NOMO-1 (cell line): ENCODE measurements at regions not wholly inside any gene's neighbourhood (a gene's known extent, or its start where the extent isn't known, plus 50 kb on each side); places are given as distances from the start of the nearest gene placed in this dataset.
A peak's percentile ranks its signal among the peaks of the same experiment; 100 is the strongest.
"Not testable (repeated sequence)": the region's sequence is repeated elsewhere in the genome, so short reads cannot be mapped to it uniquely, and the experiment has no call there.

ENCODE experiments used
- DNase-seq, 2 experiments: peaks; one replicate each; lab custom pipeline; 2025; ENCODE audit not compliant: unreplicated experiment in 2 of 2; lab: John Stamatoyannopoulos, UW

DNA sequence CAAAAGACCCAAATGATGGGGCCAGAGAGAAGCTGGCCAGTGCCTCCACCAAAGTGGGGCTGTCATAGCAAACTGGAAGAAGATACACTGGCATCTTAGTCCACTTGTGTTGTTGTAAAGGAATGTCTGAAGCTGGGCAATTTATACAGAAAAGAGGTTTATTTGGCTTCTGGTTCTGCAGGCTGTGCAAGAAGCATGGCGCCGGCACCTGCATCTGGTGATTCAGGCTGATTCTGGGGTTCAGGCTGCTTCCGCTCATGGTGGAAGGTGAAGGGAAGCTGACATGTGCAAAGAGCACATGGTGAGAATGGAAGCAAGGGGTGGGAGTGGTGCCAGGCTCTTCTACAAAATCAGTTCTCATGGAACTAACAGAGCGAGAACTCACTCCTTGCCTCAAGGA is 135.9 kb upstream of the TWIST2 start:
- DNase-seq = no peak

DNA sequence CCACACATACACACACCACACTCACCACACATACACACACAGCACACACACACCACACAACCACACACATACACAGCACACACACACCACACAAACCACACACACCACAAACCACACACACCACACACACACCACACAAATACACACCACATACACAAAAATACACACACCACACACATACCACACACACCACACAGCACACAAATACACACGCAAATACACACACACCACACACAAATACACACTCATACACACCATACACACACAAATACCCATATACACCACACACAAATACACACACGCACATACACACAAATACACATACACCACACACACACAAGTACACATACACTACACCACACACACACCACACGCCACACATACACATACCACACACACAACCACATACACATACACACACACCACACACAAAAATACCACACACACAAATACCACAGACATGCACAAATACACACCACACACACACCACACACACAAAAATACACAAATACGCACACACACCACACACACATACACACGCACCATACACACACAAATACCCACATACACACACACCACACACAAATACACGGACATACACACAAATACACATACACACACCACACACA is 134.6 kb upstream of the TWIST2 start:
- DNase-seq = no peak

DNA sequence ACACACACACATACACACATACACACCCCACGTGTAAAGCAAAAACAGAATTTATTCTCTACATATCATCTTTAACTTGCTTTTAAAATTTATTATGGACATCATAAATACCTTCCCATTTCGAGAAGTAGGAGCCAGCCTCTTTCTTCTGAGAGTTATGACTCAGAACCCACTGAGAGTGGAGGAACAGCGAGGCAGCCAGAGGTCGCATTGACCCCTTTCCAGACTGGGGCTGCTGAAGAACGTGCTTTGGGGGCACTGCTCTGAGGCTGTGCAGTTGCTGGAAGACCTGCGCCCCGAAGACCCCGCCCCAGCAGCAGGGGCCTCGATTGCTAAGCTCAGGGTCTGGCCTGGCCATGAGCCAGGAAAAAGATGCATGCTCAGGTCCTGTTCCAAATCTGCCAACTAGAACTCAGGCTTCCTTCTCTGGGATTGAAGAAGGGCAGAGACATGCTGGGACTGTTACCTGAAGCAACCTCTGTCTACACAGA is 133.8 kb upstream of the TWIST2 start:
- DNase-seq = no peak

DNA sequence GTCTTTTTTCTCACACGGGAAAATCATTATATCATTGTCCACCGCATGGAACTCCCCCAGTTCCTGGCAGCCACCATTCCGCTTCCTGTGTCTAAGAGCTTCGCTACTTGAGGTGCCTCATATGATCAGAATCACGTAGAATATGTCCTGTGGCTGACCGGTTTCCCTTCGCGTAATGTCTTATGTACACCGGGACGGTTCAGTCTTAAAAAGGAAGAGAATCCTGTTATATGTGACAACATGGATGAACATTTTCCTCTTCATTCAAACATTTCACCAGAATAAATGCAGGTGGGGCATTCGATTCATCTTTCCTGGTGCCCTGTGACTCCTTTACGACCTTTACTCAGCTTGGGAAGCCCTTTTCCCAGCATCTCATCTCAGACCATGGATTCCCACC is 131.7 kb upstream of the TWIST2 start:
- DNase-seq = no peak

DNA sequence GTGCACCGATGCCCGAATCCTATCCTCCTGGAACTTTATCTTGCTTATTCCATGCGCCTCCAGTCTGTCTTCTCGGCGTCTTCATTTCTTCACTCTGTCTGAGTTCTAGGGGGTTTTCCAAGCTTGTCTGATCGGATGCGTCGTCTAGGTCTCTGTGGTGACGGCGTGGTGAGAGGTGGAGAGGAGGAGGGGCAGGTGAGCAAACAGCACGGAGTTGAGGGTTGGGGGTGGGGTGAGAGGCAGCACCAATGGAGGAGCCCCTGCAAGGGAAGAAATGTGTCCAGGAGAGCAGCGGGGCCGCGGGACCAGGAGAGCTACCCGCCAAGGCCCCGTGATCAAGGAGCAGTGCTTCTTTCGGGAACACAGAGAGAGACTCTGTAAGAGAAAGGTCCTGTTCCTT is 131.3 kb upstream of the TWIST2 start:
- no peak for DNase-seq

DNA sequence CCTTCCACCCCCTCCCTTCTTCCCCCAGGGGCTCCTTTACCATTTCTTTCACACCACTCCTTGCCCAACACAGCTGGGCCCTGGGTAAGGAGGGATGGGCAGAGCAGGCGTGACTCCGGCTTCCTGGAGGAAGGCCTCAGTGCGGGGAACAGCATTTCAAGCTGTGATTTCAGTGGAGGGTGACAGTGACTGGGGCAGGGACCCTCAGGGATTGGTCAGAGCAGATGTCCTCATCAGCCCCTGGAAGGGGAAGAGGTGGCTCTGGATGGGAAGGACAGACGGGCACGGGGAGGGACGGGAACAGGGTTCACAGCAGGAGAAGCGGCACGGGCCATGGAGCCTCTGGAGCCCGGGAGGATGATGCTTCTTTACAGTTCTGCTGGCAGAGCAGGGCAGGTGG is 130.8 kb upstream of the TWIST2 start:
- no peak for DNase-seq

DNA sequence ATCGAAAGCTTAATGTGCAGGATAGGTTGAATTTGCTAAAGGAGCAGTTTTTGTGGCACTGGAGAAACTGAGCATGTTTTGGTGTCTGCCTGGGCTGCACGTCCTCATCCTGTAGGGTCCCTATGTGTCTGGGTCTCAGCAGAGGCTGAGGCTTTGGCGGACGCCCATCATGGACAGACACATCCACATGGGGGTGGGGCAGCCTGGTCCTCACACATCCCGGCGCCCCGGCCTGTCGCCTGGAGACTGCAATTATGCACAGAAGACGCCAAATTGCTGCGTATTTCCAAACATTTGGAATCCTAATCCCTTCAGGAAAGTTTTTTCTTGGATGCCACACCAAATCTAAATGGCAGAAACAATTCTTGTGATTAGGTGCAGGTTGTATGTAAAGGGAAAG is 128.2 kb upstream of the TWIST2 start:
- DNase-seq = no peak

DNA sequence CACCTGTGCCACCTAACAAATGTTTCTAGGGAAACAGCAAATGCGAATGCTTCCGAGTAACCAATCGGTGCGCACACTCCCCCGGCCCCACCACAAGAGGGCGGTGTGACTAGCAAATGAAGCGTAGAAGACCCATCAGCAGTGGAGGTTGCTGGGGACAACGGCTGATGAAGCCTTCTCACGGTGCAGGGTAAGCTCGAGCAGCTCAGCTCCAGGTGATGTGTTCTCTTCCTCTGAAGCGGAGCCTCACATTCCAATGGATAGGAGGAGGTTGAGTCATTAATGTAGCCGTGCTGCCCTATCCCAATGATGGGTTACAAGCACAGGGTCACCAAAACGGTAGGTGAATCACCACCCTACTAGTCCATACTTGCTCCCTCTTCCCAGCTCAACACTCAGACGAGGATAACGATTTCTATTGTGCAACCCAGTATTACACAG is 127.6 kb upstream of the TWIST2 start:
- DNase-seq = peak; percentile 52 to 53

DNA sequence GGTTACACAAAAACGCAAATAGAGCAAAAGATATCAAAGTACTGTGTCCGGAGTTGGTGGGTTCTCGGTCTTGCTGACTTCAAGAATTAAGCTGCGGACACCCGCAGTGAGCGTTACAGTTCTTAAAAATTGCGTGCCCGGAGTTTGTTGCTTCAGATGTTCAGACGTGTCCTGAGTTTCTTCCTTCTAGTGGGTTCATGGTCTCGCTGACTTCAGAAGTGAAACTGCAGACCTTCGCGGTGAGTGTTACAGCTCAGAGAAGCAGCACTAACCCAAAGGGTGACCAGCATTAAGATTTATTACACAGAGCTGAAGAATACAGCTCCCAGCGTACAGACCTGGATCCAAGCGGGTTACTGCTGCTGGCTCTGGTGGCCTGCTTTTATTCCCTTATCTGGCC is 125.7 kb upstream of the TWIST2 start:
- no peak for DNase-seq

DNA sequence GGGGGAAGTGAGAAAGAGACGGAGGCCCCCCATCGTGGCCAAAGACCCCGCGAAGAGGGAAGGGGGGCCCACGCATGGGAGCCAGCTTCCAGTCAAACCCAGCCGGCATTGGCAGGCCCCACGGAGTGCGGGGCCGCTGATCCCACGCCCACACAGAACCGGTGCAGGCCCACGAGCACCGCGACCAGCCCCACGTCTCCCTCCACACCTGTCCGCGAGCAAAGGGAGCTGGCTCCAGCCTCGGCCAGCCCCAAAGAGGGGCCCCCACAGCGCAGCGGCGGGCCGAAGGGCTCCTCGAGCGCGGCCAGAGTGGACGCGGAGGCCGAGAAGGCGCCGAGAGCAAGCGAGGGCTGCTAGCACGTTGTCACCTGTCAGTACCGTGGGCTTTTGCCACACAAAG is 125.0 kb upstream of the TWIST2 start:
- DNase-seq = no peak

DNA sequence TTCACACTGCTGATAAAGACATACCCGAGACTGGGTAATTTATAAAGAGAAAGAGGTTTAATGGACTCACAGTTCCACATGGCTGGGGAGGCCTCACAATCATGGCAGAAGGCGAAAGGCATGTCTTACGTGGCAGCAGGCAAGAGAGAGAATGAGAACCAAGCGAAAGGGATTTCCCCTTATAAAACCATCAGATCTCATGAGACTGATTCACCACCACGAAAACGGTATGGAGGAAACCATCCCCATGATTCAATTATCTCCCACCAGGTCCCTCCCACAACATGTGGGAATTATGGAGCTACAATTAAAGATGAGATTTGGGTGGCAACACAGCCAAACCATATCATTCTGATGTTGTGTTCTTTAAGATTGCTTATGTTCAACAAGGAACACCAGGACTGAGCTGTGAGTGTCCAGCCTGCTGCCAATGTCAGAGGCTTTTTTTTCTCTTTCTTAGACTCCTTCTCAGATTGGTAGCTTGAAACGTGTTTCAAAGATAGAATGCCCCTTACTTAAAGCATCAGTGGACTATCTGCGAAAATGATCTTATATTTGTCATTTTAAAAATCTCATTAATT is 124.1 kb upstream of the TWIST2 start:
- DNase-seq = not testable (repeated sequence)

DNA sequence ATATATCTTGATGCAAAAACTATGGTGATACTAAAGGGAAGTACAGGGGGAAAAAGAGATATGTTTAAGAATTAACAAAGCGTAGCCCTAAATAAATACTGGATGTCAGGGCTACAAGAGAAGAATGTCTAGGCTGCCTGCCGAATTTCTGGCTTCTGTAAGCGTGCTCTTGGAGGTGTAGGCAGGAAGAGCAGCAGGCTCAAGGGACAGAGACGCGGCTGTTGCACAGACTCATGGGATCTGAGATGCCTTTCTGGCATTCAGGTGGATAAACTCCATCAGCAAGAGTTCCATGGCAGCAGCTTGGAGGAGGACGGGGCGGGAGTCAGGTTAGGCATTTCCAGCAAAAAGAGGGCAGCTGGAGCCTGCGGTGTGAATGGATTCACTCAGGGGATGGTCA is 123.2 kb upstream of the TWIST2 start:
- DNase-seq = no peak

DNA sequence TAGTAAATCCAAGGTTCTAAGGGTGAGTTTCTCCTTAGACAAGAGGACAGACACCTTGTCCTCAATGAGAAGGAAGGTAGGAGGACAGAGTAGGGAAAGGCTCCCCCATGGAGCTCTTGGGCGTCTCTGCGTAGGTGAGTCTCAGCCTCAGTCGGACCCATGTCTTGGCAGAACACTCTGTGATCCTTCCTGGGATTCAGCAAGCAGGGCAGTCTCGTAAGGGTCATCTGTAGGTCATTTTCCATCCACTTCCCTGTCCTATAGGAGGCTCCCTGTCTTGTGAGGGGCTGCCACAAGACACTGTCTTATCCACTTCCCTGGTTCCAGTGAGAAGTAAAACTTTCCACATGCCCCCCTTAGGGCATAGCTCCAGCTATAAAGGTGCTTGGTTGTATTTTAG is 122.6 kb upstream of the TWIST2 start:
- DNase-seq = no peak

DNA sequence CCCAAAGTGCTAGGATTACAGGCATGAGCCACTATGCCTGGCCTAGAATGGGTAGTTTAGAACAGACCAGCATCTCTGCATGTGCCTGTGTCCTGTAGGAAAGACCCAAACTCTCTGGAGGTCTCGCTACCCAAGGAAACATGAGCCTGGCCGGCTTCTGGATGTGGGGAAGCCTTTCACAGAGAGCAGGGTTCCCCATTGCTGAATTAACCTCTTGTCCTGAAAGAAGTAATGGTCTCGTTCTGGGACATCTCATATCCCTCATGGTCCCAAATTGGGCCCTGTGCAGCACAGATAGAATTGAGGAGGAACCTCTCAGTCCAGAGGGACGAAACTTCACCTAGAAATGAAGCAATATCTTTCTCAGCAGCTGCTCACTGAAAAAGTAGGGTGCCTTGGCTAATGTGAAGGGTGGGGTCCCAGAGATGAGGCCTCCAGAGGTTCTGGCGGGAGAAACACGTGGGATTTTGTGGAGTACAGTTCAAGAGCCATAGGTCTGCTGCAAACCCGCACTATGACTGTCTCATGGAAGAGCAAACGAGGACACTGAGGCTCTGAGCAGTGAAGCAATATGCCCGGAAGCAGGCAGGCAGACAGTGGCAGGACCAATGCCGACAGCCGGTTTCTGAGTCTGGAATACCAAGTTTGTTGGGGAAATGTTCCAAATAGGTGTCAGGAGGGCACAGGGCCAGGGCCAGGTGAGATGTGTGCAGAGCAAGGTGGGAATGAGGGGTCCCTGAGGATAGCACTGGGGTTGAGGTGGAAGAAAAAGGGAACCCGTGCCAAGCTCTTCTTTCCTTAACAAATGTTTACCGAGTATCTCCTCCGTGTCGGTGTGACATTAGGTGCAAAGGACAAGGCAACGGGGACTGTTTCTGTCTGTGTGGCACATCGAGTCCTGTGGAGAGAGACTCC is 121.0 kb upstream of the TWIST2 start:
- no peak for DNase-seq

DNA sequence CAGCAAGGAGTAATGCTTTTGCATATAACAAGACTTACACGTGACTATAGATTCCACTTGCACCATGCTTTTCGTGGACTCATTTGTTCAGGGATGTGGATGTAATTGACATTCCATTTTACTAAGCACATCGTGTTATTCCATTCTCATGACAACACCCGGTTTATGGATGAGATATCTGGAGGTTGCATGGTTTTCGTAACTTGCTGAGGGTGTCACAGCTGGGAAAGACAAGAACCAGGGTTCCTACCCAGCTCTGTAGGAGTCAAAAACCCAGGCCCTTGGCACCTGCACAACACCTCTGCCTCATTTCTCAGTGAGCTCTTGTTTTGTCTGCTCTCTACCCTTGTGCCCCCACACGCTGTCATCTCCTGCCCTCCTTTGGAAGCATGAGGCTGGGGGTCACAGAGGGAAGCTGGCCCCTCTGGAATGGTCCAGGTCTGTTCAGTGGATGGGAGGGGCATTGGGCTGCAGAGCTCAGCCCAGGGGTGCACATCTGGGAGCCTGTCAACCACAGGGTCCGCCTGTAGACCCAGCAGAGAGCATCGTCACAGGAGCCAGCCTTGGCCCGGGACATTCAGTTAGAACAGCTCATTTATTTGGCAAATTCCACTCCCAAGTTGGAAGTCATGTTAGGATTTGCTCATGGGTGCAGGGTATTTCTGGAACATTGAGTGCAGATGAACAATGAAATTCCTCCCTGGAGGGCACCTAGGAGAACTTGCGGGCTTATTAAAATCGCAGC is 120.1 kb upstream of the TWIST2 start:
- no peak for DNase-seq

DNA sequence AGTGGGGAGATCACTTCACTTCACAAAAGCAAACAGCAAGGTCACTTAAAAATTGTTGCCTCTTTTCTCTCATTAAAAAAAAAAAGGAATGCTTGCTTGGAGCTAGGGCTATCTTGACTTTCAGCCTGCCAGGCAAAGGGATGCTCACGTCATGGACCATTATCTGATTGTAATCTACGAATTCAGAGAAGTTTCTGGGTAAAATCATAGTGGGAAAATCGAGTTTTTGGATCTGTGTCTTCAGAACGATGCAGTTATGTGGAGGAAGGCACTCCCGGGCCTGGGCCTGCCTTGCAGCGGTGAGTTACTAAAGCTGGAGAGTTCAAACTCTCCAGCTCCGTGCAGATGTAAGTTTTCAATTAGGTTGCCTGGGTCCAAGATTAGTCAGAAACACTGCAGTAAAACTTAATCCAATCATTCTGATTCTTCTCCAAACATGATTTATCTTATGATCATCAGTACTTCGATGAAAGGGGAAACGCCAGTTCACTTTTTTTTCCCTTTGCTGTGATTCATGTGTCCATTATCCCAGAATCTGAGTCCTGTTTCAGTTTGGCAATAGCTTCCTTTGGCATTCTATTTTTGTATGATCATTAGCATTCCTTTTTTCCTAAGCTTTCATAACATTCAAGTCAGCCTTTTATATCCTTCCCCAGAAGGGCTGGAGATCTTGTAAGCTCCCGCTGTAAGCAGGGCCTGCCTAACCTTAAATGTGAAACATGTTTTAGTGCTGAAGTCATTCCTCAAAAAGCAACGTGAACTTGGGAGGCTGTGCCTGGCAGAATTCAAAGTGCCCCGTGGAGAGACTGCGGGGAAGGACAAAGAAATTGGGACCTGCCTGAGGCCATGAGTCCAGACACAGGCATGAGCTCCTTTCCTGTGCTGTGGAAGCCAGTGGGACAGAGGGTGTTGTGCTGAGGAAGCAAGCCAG is 119.3 kb upstream of the TWIST2 start:
- no peak for DNase-seq

DNA sequence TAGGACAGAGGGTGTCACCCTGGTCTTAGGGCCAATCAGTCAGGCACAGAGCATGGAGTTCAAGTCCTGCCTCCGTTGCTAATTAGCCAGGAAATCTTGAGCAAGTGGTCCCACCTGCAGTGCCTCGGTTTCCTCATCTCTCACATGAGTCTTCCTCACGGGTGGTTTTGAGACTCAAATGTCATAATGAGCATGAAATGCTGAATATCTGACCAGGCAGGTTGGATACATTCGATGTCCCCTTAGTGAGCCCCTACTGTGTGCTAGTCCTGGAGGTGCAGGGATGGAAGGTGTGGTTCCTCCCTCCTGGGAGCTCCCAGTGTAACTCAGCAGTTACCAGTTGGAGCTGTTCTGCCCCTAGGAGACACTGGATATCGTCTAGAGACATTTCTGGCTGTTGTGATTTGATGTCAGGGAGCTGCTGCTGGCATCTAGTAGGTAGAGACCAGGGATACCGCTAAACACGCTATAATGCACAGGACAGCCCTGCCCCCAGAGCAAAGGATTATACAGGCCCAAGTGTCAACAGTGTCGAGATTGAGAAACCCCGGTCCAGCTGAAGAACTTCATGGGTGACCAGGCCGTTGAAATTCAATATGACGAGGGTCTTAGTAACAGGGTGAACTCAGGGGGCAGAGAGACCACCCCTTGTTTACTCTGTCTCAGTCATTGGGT is 118.5 kb upstream of the TWIST2 start:
- DNase-seq = no peak

DNA sequence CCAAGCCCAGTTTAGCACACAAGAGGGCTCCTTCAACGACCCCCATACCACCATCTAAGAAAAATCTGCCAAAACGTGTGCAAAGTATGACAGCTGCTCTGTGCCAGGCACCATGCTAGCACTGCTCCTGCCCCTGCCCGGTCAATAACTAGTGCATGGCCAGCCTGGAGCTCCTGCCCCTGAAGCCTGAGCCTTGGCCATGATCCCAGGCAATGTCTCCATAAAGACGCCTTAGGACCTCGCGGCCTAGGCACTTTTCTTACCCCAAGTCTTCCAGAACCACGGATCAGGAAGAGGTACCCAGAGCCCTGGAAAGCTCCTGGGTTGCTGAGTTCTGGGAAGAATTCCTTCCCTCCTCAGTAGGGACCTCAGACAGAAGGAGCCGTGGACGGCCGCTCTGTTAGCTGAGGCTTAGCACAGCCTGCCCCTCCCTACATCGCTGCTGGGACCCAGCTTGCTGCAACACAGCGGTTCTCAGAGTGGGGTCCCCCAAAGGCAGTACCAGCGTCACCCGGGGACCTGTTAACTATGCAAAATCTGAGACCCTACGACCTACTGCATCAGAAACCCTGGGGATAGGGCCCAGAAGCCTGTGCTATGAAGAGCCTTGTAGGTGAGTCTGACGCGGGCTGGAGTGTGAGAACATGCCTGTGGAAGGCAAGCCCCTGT is 117.8 kb upstream of the TWIST2 start:
- DNase-seq = no peak

DNA sequence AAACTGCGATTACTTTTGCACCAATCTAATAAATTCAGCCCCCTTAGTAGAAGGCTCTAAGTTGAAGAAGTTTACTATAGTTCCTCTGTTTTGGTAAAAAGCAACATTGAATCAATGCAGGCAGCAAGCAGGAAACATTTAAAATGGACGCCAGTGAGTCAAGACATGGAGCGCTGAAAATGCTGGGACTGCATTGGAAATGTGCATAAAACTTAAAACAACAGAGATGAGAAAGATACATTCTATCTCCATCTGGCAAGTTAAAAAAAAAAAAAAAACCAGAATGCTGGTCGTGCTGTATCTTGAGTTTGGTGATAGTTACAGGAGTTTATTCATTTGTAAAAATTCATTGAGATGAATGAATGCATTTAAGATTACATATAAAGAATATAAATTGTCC is 117.0 kb upstream of the TWIST2 start:
- DNase-seq = no peak
